ENCODE measurements at regions not wholly inside any gene's neighbourhood (a gene's known extent, or its start where the extent isn't known, plus 50 kb on each side); places are given as distances from the start of the nearest gene placed in this dataset.
A peak's percentile ranks its signal among the peaks of the same experiment; 100 is the strongest.

GRCh38 chr3:24589513-24589851, 94.8 kb upstream of the THRB start:
- no peak overlapping the region for H2AFZ ChIP-seq (ENCODE audit: control insufficient read depth, low read length)
- no peak overlapping the region for H3K27ac ChIP-seq (ENCODE audit: control insufficient read depth, insufficient read depth, low read length)
- FAIRE-seq: no peak
- no peaks in the 10 kb centered on the region for H3K9me3 ChIP-seq (ENCODE audit: control insufficient read depth, low read depth, low read length)
- dilution Hi-C loops (cut with MboI; ENCODE audit: extremely low pct_ligation_motif_present, low sequenced_read_pairs): no loop called here
- H3K4me3 ChIP-seq (ENCODE audit: control insufficient read depth in 2 of 3, extremely low read depth in 1 of 3, insufficient read depth in 2 of 3, low read depth in 1 of 3, low read length in 3 of 3): no peak overlapping the region
- no peaks in the 10 kb centered on the region for H4K20me1 ChIP-seq (ENCODE audit: control insufficient read depth, extremely low read depth, insufficient read depth, low read length)
- H3K4me2 ChIP-seq (ENCODE audit: control insufficient read depth, extremely low read depth, insufficient read depth, low read depth, low read length): no peak overlapping the region
- no peak overlapping the region for H3K9ac ChIP-seq (ENCODE audit: control insufficient read depth, extremely low read depth, insufficient read depth, low read length)
- H3K36me3 ChIP-seq (ENCODE audit: control insufficient read depth in 2 of 2, extremely low read depth in 1 of 2, insufficient read depth in 2 of 2, low read length in 2 of 2): no peaks in the 10 kb centered on the region
- H3K4me1 ChIP-seq (ENCODE audit: control insufficient read depth, extremely low read depth, insufficient read depth, low read length): peaks cover 28% of the 10 kb centered on the region
- no peaks in the 10 kb centered on the region for H3K9me1 ChIP-seq (ENCODE audit: control insufficient read depth, extremely low read depth, insufficient read depth, low read length)
- TF ChIP-seq EZH2 (IDR thresholded peaks at IDR 0.05; ENCODE audit: low read length): no peak
- TF ChIP-seq CTCF (optimal IDR thresholded peaks at IDR 0.05 in 1 of 3, IDR thresholded peaks at IDR 0.05 in 1 of 3, conservative IDR thresholded peaks at IDR 0.05 in 1 of 3; ENCODE audit: extremely low read depth in 1 of 3, insufficient read depth in 2 of 3, low read length in 3 of 3): no peak
- no peaks in the 10 kb centered on the region for H3K27me3 ChIP-seq (ENCODE audit: control insufficient read depth, extremely low read depth, insufficient read depth, low read length)
- H3K79me2 ChIP-seq (ENCODE audit: control insufficient read depth, insufficient read depth, low read length): no peaks in the 10 kb centered on the region
- DNase-seq (ENCODE audit: low read depth, low spot score): no peak

- Histone ChIP-seq H3K4me1 (ENCODE audit: control insufficient read depth, extremely low read depth, insufficient read depth, low read length) (peaks cover 28% of the 10 kb centered on the region), H3K9ac (ENCODE audit: control insufficient read depth, extremely low read depth, insufficient read depth, low read length) (no peak overlapping the region), H3K4me2 (ENCODE audit: control insufficient read depth, extremely low read depth, insufficient read depth, low read depth, low read length) (peak overlapping the region; percentile 25), H3K27ac (ENCODE audit: control insufficient read depth, insufficient read depth, low read length) (no peak overlapping the region), H2AFZ (ENCODE audit: control insufficient read depth, low read length) (no peak overlapping the region), H3K4me3 (ENCODE audit: control insufficient read depth in 2 of 3, extremely low read depth in 1 of 3, insufficient read depth in 2 of 3, low read depth in 1 of 3, low read length in 3 of 3) (no peak overlapping the region), H3K79me2 (ENCODE audit: control insufficient read depth, insufficient read depth, low read length) (no peaks in the 10 kb centered on the region), H3K36me3 (ENCODE audit: control insufficient read depth in 2 of 2, extremely low read depth in 1 of 2, insufficient read depth in 2 of 2, low read length in 2 of 2) (no peaks in the 10 kb centered on the region), H3K9me1 (ENCODE audit: control insufficient read depth, extremely low read depth, insufficient read depth, low read length) (no peaks in the 10 kb centered on the region), H3K27me3 (ENCODE audit: control insufficient read depth, extremely low read depth, insufficient read depth, low read length) (no peaks in the 10 kb centered on the region), H4K20me1 (ENCODE audit: control insufficient read depth, extremely low read depth, insufficient read depth, low read length) (no peaks in the 10 kb centered on the region), H3K9me3 (ENCODE audit: control insufficient read depth, low read depth, low read length) (no peaks in the 10 kb centered on the region)
- DNase-seq (ENCODE audit: low read depth, low spot score) (no peak), FAIRE-seq (peak; percentile 48)
- TF ChIP-seq CTCF (optimal IDR thresholded peaks at IDR 0.05 in 1 of 3, IDR thresholded peaks at IDR 0.05 in 1 of 3, conservative IDR thresholded peaks at IDR 0.05 in 1 of 3; ENCODE audit: extremely low read depth in 1 of 3, insufficient read depth in 2 of 3, low read length in 3 of 3) (no peak), EZH2 (IDR thresholded peaks at IDR 0.05; ENCODE audit: low read length) (no peak)
- dilution Hi-C loops (cut with MboI; ENCODE audit: extremely low pct_ligation_motif_present, low sequenced_read_pairs): no loop called here
Observed at GRCh38 chr3:24589931-24590880, 95.6 kb upstream of the THRB start.
